Mesodermal cell (in vitro differentiated cells): ENCODE measurements at regions not wholly inside any gene's neighbourhood (a gene's known extent, or its start where the extent isn't known, plus 50 kb on each side); places are given as distances from the start of the nearest gene placed in this dataset.

Experiments used
- H3K27ac ChIP-seq: 2 replicates; pipeline ENCODE4 v1.7.0; 2013; ENCODE audit warnings: mild to moderate bottlenecking, low read depth, low read length, moderate library complexity; ENCODE audit not compliant: severe bottlenecking
- H3K36me3 ChIP-seq: 2 replicates; pipeline ENCODE4 v1.7.1; 2013; ENCODE audit warnings: mild to moderate bottlenecking, low read length, moderate library complexity; ENCODE audit not compliant: control insufficient read depth, insufficient read depth
- H3K4me1 ChIP-seq: one replicate; pipeline ENCODE4 v1.7.1; 2013; ENCODE audit warnings: mild to moderate bottlenecking, low read length; ENCODE audit not compliant: insufficient read depth, control insufficient read depth, poor library complexity, severe bottlenecking
- H3K4me3 ChIP-seq: 2 replicates; pipeline ENCODE4 v1.7.0; 2013; ENCODE audit warnings: low read length, control low read depth, mild to moderate bottlenecking; ENCODE audit not compliant: insufficient read depth, poor library complexity, severe bottlenecking; ENCODE audit errors: extremely low read depth
- H3K9me3 ChIP-seq: 2 replicates; pipeline ENCODE4 v1.7.1; 2013; ENCODE audit warnings: mild to moderate bottlenecking, low read length, moderate library complexity; ENCODE audit not compliant: control insufficient read depth
- WGBS, 2 experiments: methylation state at CpG; one replicate each; pipeline ENCODE4 v1.1.5; 2013; ENCODE audit warnings: missing lambda C conversion rate in 2 of 2; ENCODE audit not compliant: insufficient coverage in 2 of 2; 5-methylcytosine and 5-hydroxymethylcytosine counted together

GRCh38 chr9:2354216-2354615 lies 267.4 kb upstream of the VLDLR start:
- Histone ChIP-seq H3K4me3 (no peak overlapping the region), H3K27ac (no peak overlapping the region), H3K36me3 (no peaks in the 10 kb centered on the region), H3K4me1 (no peaks in the 10 kb centered on the region), H3K9me3 (no peaks in the 10 kb centered on the region)
- 81 to 95% methylated on average over 3 of the region's 4 CpGs for WGBS, 2 experiments

- WGBS, 2 experiments = 76 to 95% methylated on average over 3 to 6 of the region's 8 CpGs
These were observed 266.5 kb upstream of the VLDLR start for GRCh38 chr9:2354856-2355696.

DNA sequence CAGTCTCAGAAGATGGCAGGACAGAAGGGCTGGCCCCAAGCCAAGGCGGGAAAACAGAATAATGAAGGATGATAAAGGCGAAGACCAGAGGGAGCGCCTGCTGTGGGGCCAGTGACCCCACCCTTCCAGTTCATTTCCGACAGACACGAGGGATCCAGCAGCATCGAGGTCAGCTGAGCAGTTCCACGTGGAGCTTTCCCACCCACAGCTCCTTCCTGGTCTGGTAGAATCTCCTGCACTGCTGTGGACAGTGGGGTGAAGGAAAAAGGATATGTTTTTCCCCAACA lies 265.9 kb upstream of the VLDLR start:
- no peak overlapping the region for H3K27ac ChIP-seq
- H3K4me3 ChIP-seq = no peak overlapping the region
- no peaks in the 10 kb centered on the region for H3K4me1 ChIP-seq
- whole genome bisulfite sequencing, 2 experiments = 63 to 80% methylated on average over 4 to 6 of the region's 7 CpGs
- no peaks in the 10 kb centered on the region for H3K9me3 ChIP-seq
- no peaks in the 10 kb centered on the region for H3K36me3 ChIP-seq

More at GRCh38 chr9:2354856-2355696, 266.5 kb upstream of the VLDLR start:
- Histone ChIP-seq H3K27ac (no peak overlapping the region), H3K4me3 (no peak overlapping the region), H3K36me3 (no peaks in the 10 kb centered on the region), H3K4me1 (no peaks in the 10 kb centered on the region), H3K9me3 (no peaks in the 10 kb centered on the region)

GRCh38 chr9:2356041-2356790 lies 265.4 kb upstream of the VLDLR start:
- no peaks in the 10 kb centered on the region for H3K36me3 ChIP-seq
- H3K4me1 ChIP-seq = no peaks in the 10 kb centered on the region
- no peaks in the 10 kb centered on the region for H3K9me3 ChIP-seq
- WGBS, 2 experiments = 79 to 98% methylated on average over 5 to 6 of the region's 8 CpGs
- no peak overlapping the region for H3K27ac ChIP-seq
- no peak overlapping the region for H3K4me3 ChIP-seq

DNA sequence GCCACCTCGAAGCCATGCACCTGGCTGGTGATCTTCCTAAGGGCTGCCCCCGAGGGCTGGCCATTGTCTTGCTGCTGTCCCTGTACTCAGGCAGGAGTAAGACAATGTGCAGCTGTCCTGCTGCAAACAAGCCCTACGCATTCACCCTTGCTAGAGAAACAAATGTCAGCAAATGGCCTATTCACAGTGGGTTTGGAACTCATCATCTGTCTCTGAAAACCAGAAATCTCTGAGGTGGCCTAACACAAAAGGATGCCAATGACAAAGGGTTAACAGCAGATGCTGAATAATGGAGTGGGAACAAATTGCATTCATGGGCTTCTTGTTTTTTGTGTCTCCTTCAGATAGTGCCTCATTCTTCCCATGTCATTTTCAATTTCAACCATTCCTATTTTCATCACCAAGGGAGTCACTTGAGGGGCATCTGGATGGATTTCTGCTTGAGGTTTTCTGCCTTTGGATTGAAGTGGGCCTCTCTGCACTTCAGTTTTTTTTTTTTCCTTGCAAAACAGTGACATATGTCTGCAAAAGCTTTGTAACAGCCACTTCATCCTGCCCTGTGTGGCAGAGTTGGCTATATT lies 261.6 kb upstream of the VLDLR start:
- Histone ChIP-seq H3K27ac (no peak overlapping the region), H3K36me3 (no peaks in the 10 kb centered on the region), H3K4me1 (no peaks in the 10 kb centered on the region), H3K4me3 (no peak overlapping the region), H3K9me3 (no peaks in the 10 kb centered on the region)
- WGBS, 2 experiments = 76 to 85% methylated on average over 3 of the region's 3 CpGs

DNA sequence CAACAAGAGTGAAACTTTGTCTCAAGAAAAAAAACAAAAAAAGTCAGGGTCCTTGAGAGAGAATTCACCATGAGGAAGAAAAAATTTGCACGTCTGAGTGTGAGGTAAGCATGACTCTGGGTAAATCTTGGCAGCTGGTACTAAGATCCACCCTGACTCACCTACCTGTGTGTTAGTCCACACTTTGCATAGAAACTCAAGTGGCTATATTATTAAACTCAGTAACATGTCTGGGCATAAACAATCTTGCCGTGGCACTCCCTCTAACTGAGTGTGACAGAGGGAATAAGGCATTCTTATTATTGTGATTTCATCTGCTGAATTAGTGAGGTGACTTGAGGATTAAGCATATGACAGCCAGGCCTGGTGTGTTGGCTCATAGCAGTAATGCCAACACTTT lies 259.4 kb upstream of the VLDLR start:
- no peak overlapping the region for H3K4me3 ChIP-seq
- no peak overlapping the region for H3K27ac ChIP-seq
- no peaks in the 10 kb centered on the region for H3K9me3 ChIP-seq
- H3K4me1 ChIP-seq = no peaks in the 10 kb centered on the region
- H3K36me3 ChIP-seq = no peaks in the 10 kb centered on the region
- WGBS, 2 experiments = 83 to 93% methylated on average over 2 of the region's 2 CpGs

DNA sequence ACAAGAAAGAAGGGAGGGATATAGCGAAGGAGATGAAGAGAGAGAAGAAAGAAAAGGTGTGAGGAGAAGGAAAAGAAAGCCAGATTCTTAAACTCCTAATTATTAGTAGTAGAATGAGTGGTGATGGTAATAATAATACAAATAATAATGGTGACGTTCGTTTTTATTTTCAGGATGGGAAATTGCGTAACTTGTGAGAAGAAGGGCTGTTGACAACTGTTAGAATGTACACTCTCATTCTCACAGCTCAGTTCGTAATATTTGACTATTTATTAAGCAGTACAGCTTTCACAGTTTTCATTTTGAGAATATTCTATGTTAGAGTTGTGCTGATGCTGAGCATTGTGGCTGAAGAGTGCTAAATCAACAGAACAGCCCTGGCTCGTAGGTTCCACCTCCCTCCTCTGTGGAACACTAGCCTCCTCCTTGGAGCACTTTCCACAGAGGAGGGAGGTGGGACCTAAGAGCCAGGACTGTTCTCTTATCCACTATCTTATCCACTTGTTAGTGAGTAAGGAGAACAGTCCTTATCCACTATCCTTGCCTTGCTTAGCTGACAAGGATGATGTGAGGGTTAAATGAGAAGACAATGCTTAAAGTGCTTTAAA lies 258.3 kb upstream of the VLDLR start:
- 91 to 100% methylated on average over 3 to 4 of the region's 6 CpGs for WGBS, 2 experiments
- Histone ChIP-seq H3K4me1 (no peaks in the 10 kb centered on the region), H3K4me3 (no peak overlapping the region), H3K36me3 (no peaks in the 10 kb centered on the region), H3K9me3 (no peaks in the 10 kb centered on the region), H3K27ac (no peak overlapping the region)

DNA sequence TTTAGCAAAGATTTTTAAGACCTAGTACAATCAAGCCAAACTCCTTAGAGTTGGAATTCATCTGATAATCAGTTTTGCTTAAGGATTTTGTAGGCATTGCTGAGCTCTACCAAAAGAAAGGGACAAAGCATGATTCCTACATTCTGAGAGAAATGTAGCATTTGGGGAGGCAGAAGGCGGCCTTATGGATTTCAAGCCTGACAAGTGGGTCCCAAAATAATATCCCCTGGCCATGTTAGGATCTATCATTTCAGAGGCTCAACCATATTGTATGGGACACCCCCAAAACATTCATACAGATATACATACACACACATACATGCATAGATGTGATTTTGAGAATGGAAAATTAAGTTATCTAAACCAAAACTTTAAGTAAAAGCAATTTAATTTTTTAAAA lies 257.8 kb upstream of the VLDLR start:
- Histone ChIP-seq H3K36me3 (no peaks in the 10 kb centered on the region), H3K4me3 (no peak overlapping the region), H3K4me1 (no peaks in the 10 kb centered on the region), H3K27ac (no peak overlapping the region), H3K9me3 (no peaks in the 10 kb centered on the region)
- WGBS, 2 experiments = 71 to 83% methylated on average over 1 of the region's 1 CpG

DNA sequence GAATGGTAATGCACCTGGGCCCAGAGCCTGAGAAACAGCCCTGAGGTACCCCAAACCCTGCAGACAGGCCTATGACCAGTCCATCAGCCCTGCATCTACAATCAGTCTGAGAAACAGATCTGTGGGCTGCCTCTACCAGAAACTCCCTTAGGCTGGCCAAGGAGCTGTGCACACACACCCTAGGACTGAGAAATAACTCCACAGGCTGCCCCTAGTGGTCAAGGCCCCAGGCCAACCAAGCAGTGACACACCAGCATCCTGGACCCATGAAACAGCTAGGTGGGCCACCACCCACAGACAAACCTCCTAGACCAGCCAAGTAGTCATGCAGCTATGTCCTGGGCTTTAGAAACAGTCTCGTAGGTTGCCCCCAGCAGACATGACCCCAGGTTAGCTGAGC lies 253.6 kb upstream of the VLDLR start:
- Histone ChIP-seq H3K36me3 (no peaks in the 10 kb centered on the region), H3K4me1 (no peaks in the 10 kb centered on the region), H3K27ac (no peak overlapping the region), H3K9me3 (no peaks in the 10 kb centered on the region), H3K4me3 (no peak overlapping the region)
- WGBS, 2 experiments = 88 to 90% methylated on average over 1 of the region's 1 CpG

GRCh38 chr9:2373648-2374047 lies 247.9 kb upstream of the VLDLR start:
- WGBS, 2 experiments = 83% methylated on average over 1 of the region's 2 CpGs; no CpG with 5 or more reads in 1 of the 2 experiments
- Histone ChIP-seq H3K4me1 (no peaks in the 10 kb centered on the region), H3K36me3 (no peaks in the 10 kb centered on the region), H3K27ac (no peak overlapping the region), H3K4me3 (no peak overlapping the region), H3K9me3 (peaks cover 8% of the 10 kb centered on the region)
